Lower leg skin (tissue), 3 donors: ENCODE measurements at regions not wholly inside any gene's neighbourhood (a gene's known extent, or its start where the extent isn't known, plus 50 kb on each side); places are given as distances from the start of the nearest gene placed in this dataset.

ENCODE experiments used
- CTCF ChIP-seq, 3 donors: fragments of 450-650 bp; IDR thresholded peaks; one replicate each; pipeline ENCODE4 v1.5.1; 2016; ENCODE audit warnings: antibody characterized with exemption in 3 of 3, mild to moderate bottlenecking in 3 of 3, moderate library complexity in 2 of 3
- POLR2A ChIP-seq, 2 donors: fragments of 450-650 bp; IDR thresholded peaks; one replicate each; pipeline ENCODE4 v1.6.1; 2016 to 2017; ENCODE audit warnings: antibody characterized with exemption in 2 of 2, mild to moderate bottlenecking in 1 of 2, moderate library complexity in 1 of 2

- TF ChIP-seq CTCF (IDR thresholded peaks at IDR 0.05) (no peak), POLR2A (IDR thresholded peaks at IDR 0.05) (no peak)
Measured at GRCh38 chr15:25508369-25509002, 69.7 kb upstream of the UBE3A start.
